ENCODE measurements at regions not wholly inside any gene's neighbourhood (a gene's known extent, or its start where the extent isn't known, plus 50 kb on each side); places are given as distances from the start of the nearest gene placed in this dataset.

DNA sequence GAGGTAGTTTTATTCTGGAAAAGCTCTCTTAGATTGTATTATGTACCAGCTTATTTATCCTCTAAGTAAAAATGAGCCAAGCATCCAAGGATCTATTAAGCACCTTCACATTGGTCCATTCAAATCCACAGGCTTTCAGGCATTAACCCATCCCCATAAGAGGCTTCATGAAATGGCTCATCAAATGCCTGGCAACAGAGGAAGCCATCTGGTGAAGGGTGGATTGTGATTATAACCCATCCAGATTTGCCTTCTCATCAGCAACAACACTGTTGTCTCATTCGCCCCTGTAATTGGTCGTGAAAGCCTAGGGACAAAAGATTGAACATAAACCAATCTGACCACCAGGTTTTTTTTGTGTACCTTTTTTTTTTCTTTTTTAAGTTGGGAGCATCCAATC lies 134.3 kb upstream of the TACR1 start:
- TF ChIP-seq, protein P1, sequence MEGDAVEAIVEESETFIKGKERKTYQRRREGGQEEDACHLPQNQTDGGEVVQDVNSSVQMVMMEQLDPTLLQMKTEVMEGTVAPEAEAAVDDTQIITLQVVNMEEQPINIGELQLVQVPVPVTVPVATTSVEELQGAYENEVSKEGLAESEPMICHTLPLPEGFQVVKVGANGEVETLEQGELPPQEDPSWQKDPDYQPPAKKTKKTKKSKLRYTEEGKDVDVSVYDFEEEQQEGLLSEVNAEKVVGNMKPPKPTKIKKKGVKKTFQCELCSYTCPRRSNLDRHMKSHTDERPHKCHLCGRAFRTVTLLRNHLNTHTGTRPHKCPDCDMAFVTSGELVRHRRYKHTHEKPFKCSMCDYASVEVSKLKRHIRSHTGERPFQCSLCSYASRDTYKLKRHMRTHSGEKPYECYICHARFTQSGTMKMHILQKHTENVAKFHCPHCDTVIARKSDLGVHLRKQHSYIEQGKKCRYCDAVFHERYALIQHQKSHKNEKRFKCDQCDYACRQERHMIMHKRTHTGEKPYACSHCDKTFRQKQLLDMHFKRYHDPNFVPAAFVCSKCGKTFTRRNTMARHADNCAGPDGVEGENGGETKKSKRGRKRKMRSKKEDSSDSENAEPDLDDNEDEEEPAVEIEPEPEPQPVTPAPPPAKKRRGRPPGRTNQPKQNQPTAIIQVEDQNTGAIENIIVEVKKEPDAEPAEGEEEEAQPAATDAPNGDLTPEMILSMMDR (IDR thresholded peaks at IDR 0.05) = no peak
- TF ChIP-seq POLR2A (IDR thresholded peaks at IDR 0.05) (no peak), POLR2AphosphoS5 (IDR thresholded peaks at IDR 0.05) (no peak), EP300 (IDR thresholded peaks at IDR 0.05) (no peak)

Measured in sigmoid colon (tissue), 4 donors.